NCI-H2029 treated with DMSO at 0.1 percent for 48 hours (cell line): ENCODE measurements at regions not wholly inside any gene's neighbourhood (a gene's known extent, or its start where the extent isn't known, plus 50 kb on each side); places are given as distances from the start of the nearest gene placed in this dataset.

Experiments
- DNase-seq: peaks from one replicate; lab custom pipeline; 2025; lab: John Stamatoyannopoulos, UW

GRCh38 chr1:199855580-199855979 lies 171.9 kb upstream of the NR5A2 start:
- no peak for DNase-seq

GRCh38 chr1:199856216-199856780 lies 171.2 kb upstream of the NR5A2 start:
- no peak for DNase-seq

- DNase-seq: no peak
Measured at GRCh38 chr1:199857108-199857507, 170.4 kb upstream of the NR5A2 start.

GRCh38 chr1:199857516-199857915 lies 170.0 kb upstream of the NR5A2 start:
- DNase-seq: no peak

GRCh38 chr1:199858171-199858570 lies 169.3 kb upstream of the NR5A2 start:
- no peak for DNase-seq

GRCh38 chr1:199858856-199859255 lies 168.7 kb upstream of the NR5A2 start:
- DNase-seq: no peak

GRCh38 chr1:199859491-199859933 lies 168.0 kb upstream of the NR5A2 start:
- DNase-seq: no peak

- no peak for DNase-seq
Measured at GRCh38 chr1:199861020-199861795, 166.3 kb upstream of the NR5A2 start.

GRCh38 chr1:199862047-199862446 lies 165.5 kb upstream of the NR5A2 start:
- no peak for DNase-seq

- no peak for DNase-seq
Measured at GRCh38 chr1:199866210-199866617, 161.3 kb upstream of the NR5A2 start.

GRCh38 chr1:199867601-199868000 lies 159.9 kb upstream of the NR5A2 start:
- no peak for DNase-seq

- DNase-seq: no peak
Measured at GRCh38 chr1:199868777-199869176, 158.7 kb upstream of the NR5A2 start.

GRCh38 chr1:199875337-199875736 lies 152.2 kb upstream of the NR5A2 start:
- no peak for DNase-seq

- no peak for DNase-seq
Measured at GRCh38 chr1:199875856-199876255, 151.7 kb upstream of the NR5A2 start.

- no peak for DNase-seq
Measured at GRCh38 chr1:199877526-199878384, 149.8 kb upstream of the NR5A2 start.

GRCh38 chr1:199878823-199879222 lies 148.7 kb upstream of the NR5A2 start:
- DNase-seq: no peak

GRCh38 chr1:199898654-199899053 lies 128.9 kb upstream of the NR5A2 start:
- DNase-seq: no peak

GRCh38 chr1:199901341-199901740 lies 126.2 kb upstream of the NR5A2 start:
- DNase-seq: no peak

GRCh38 chr1:199907361-199907760 lies 120.1 kb upstream of the NR5A2 start:
- no peak for DNase-seq

- DNase-seq: no peak
Measured at GRCh38 chr1:199909137-199909536, 118.4 kb upstream of the NR5A2 start.

- DNase-seq: no peak
Measured at GRCh38 chr1:199913318-199913717, 114.2 kb upstream of the NR5A2 start.

GRCh38 chr1:199914546-199914945 lies 113.0 kb upstream of the NR5A2 start:
- DNase-seq: no peak
